ENCODE measurements at regions not wholly inside any gene's neighbourhood (a gene's known extent, or its start where the extent isn't known, plus 50 kb on each side); places are given as distances from the start of the nearest gene placed in this dataset.

DNA sequence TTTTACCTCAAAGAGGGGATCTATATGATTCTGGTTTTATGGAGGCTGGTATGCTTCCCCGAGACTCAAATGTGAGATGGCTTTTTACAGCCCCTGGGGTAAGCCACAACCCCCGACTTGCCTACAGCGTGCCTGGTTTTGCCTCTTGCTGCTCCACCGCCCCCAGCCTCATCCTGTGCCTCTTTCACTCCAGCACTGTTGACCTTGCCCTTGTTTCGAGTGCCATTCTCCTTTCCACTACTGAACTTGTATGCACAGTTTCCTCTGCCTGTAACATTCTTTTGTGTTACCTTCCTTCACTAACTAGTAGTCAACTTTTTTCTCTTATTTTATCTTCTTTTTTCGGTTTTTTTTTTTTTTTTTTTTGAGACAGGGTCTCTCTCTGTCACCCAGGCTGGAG, 219.0 kb upstream of the ZBED5 start:
- no peak for DNase-seq

- DNase-seq, result no peak
Observed at GRCh38 chr11:11076276-11076675, 218.4 kb upstream of the ZBED5 start.

GRCh38 chr11:11075515-11076171, 217.8 kb upstream of the ZBED5 start:
- DNase-seq, result peak; percentile 16

- DNase-seq, result peak; percentile 71
Observed at GRCh38 chr11:11074686-11075335, 217.0 kb upstream of the ZBED5 start.

GRCh38 chr11:11073996-11074395, 216.1 kb upstream of the ZBED5 start:
- no peak for DNase-seq

- DNase-seq, result peak; percentile 12
Observed at GRCh38 chr11:11072067-11072466, 214.2 kb upstream of the ZBED5 start.

GRCh38 chr11:11071486-11071885, 213.6 kb upstream of the ZBED5 start:
- no peak for DNase-seq

DNA sequence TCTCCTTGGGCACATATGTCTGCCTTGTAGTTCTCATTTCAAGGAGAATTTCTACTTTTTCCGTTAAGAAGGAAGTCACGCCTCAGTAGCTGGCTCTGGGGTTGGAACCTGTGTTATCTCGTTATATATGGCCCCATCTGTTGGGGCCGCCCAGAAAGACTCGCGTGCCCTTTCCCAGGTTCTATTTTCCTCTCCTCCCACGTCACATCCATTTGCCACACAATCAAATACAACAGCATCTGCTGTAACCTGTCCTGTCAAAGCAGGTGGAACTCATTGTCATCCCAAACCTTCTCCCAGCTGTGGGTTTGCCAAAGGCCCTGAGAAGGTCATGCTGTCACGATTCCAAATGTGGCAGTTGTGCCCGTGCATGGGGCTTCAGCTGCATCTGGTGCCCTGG, 213.1 kb upstream of the ZBED5 start:
- DNase-seq, result no peak

- peak; percentile 87 for DNase-seq
Observed at GRCh38 chr11:11069841-11070835, 212.3 kb upstream of the ZBED5 start.

GRCh38 chr11:11068113-11068512, 210.3 kb upstream of the ZBED5 start:
- DNase-seq, result no peak

DNA sequence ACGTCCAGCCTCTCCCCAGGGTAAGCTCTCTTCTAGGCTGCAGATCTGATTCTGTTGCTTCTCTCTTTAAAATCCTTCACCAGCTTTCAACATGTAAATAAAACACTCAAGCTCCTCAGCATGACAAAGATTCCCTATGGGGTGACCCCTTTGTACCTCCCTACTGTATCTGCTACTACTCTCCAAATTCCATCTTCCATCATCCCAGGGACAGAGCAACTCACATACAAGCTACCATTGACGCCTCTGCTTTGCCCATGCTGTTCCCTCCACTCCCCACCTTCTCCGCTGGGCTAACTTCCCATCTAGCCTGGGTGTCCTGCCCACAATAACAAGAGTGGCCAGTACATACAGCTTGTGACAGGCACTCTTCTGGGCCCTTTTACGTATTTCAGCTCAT, 207.5 kb upstream of the ZBED5 start:
- no peak for DNase-seq

- no peak for DNase-seq
Observed at GRCh38 chr11:11057472-11057854, 199.6 kb upstream of the ZBED5 start.

DNA sequence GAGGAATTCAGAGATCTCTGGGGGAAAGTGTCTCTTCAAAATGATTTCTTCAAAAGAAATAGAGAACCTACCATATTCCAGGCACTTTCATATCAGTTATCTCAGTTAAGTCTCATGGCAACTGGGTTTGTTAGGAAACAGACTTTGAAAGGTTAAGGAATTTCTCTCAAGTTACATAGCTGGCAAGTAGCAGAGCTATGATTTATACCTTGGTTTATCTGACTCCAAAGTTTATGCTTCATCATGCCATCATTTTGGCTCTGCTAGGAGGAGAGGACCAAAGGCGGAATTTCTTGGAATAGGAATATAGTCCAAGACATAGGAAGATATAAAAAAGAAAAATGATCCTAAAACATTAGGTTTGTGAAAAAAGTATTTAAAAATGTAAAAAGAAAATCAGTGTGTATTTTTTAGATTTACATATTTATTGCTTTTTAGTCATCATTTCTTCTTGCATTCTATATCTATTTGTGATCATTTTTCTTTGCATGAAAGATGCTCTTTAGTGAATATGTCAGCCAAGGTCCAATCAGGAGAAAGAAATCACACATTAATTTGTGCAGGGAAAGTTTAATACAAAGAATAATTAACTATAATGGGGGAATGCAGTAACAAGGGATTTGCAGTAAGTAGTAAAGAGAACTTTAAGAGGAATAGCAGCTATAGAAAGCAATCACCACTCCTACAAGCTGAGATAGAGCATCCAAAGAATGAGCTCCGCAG, 199.1 kb upstream of the ZBED5 start:
- DNase-seq, result no peak

DNA sequence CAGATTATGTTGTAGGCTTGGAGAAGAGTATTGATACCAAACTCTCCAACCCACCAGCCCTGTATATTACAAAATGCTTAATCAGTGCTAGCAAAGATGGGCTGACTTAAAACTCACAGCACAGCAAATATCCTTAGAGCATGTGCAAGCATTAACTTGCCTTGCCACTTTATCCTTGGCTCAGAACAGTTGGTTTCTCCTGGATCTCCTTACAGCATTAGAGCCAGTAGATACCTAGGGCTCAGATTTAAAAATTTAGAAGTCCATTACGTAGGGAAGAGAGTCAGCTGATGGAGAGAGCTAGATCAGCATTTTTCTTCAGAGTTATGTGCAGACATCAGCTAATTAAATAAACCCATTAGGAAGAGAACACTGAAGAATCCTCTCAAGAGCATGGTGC, 198.5 kb upstream of the ZBED5 start:
- DNase-seq, result no peak

DNA sequence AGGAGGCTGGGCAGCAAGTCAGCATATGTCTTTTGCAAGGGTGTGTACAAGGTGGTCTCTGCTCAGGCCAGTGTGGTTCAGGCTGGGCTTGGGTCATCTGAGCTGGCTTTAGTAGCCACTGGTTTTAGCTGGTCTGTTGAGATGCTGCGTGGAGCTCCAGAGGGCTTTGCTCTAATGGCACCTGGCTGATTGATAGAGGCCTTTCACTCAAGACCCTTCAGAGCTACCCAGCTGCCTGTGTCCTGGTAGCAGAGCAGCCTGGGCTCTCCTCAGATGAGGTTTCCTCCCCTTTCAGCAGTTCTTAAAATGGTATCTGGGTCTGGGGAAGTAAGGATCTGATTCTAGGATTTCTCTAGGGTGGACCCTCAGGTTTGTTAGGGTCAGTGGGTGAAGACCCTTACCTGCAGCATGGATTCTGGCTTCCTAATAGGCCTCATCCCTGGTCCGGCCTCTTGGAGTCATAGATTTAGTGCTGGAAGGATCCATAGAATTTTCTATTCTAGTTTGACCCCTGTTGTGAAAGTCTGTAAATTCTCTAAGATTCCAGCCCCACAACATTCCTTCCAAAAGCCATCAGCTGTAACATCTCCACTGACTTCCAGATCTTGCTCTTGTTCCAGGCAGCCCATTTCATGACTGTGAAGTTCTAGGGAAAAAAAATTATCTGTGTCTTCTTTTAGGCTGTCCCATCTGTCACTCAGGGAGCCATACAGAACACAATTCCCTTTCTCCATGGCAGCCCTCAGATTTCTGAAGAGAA, 190.2 kb upstream of the ZBED5 start:
- DNase-seq, result no peak

GRCh38 chr11:11046781-11047180, 188.9 kb upstream of the ZBED5 start:
- no peak for DNase-seq

- DNase-seq, result no peak
Observed at GRCh38 chr11:11045156-11045930, 187.5 kb upstream of the ZBED5 start.

- no peak for DNase-seq
Observed at GRCh38 chr11:11044137-11044855, 186.4 kb upstream of the ZBED5 start.

GRCh38 chr11:11043721-11044120, 185.9 kb upstream of the ZBED5 start:
- no peak for DNase-seq

GRCh38 chr11:11039208-11039965, 181.5 kb upstream of the ZBED5 start:
- DNase-seq, result no peak
